Left lung (tissue), 4 donors: ENCODE measurements at regions not wholly inside any gene's neighbourhood (a gene's known extent, or its start where the extent isn't known, plus 50 kb on each side); places are given as distances from the start of the nearest gene placed in this dataset.

ENCODE experiments used
- ATAC-seq: fragments of 200-7000 bp; cut with Tn5 transposase; one replicate; pipeline ENCODE4 v1.9.1; 2020; ENCODE audit warnings: moderate library complexity
- DNase-seq, 4 donors: peaks; one replicate each; pipeline ENCODE4 v3.0.0-alpha.2; 2013 to 2020
- H3K27ac ChIP-seq, 2 donors: fragments of 200-600 bp; sonication (generic) in 1 of 2; one replicate each; pipeline versions ENCODE4 v1.5.0 to v1.8.0; 2020 to 2021
- H3K27me3 ChIP-seq, 2 donors: fragments of 200-600 bp; sonication (generic) in 1 of 2; one replicate each; pipeline versions ENCODE4 v1.5.0 to v1.8.0; 2020 to 2021
- H3K36me3 ChIP-seq, 2 donors: fragments of 200-600 bp; sonication (generic) in 1 of 2; one replicate each; pipeline versions ENCODE4 v1.5.0 to v1.8.0; 2020 to 2021
- H3K4me1 ChIP-seq, 2 donors: fragments of 200-600 bp; one replicate each; pipeline ENCODE4 v1.8.0; 2021
- H3K4me3 ChIP-seq, 2 donors: fragments of 200-600 bp; sonication (generic) in 1 of 2; one replicate each; pipeline versions ENCODE4 v1.5.0 to v1.8.0; 2020 to 2021; ENCODE audit warnings: mild to moderate bottlenecking in 1 of 2
- H3K9me3 ChIP-seq, 2 donors: fragments of 200-600 bp; sonication (generic) in 1 of 2; one replicate each; pipeline versions ENCODE4 v1.5.0 to v1.8.0; 2020 to 2021
- intact Hi-C, 2 donors: fragments of 100-400 bp; cut with DNase I; formaldehyde crosslinking; loops; one replicate each; pipeline versions ENCODE4 v1.11.2 to v1.14.2; 2022
- TF ChIP-seq, protein P1 (sequence below), 2 donors: fragments of 200-600 bp; sonication (generic) in 1 of 2; IDR thresholded peaks; one replicate each; pipeline versions ENCODE4 v1.5.0 to v1.8.0; 2021; ENCODE audit warnings: antibody characterized with exemption in 2 of 2
- donor health status: DM: no; HTN: yes; CAD: no.
- donor health status: DM: no; HTN: no; CAD: no.

DNA sequence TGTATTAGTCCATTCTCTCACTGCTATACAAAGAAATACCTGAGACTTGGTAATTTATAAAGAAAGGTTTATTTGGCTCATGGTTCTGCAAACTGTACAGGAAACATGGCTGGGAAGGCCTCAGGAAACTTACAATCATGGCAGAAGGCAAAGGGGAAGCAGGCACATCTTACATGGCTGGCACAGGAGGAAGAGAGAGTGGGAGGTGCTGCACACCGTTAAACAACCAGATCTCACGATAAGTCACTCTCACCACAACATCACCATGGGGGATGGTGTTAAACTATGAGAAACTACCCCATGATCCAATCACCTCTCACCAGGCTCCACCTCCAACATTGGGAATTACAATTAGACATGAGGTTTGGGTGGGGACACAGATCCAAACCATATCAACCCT, 191.8 kb upstream of the PLXNC1 start:
- Histone ChIP-seq H3K4me3 (no peak overlapping the region), H3K9me3 (no peaks in the 10 kb centered on the region), H3K27me3 (no peaks in the 10 kb centered on the region), H3K36me3 (no peaks in the 10 kb centered on the region), H3K27ac (no peak overlapping the region), H3K4me1 (no peaks in the 10 kb centered on the region)
- TF ChIP-seq, protein P1, sequence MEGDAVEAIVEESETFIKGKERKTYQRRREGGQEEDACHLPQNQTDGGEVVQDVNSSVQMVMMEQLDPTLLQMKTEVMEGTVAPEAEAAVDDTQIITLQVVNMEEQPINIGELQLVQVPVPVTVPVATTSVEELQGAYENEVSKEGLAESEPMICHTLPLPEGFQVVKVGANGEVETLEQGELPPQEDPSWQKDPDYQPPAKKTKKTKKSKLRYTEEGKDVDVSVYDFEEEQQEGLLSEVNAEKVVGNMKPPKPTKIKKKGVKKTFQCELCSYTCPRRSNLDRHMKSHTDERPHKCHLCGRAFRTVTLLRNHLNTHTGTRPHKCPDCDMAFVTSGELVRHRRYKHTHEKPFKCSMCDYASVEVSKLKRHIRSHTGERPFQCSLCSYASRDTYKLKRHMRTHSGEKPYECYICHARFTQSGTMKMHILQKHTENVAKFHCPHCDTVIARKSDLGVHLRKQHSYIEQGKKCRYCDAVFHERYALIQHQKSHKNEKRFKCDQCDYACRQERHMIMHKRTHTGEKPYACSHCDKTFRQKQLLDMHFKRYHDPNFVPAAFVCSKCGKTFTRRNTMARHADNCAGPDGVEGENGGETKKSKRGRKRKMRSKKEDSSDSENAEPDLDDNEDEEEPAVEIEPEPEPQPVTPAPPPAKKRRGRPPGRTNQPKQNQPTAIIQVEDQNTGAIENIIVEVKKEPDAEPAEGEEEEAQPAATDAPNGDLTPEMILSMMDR (IDR thresholded peaks at IDR 0.05): no peak
- intact Hi-C loops: no loop called here
- ATAC-seq (no peak), DNase-seq (no peak)

DNA sequence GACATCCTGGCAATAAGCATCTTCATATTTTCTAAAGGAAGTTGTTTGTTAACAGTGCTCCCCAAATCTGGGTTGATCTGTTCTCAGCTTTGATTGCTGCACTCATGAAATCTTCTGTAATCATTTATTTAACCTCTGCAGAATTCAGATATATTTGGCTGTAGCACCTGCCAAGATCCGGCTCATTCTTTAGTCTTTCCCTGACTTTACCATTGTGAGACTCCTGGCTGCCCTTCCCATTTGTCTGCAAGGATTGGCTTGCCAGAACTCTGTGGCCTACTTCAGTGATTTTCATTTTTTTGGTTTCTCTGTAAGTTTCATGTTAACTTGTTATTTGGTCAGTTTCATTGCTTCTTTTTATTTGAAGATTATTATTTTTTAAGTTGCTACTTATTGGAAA, 191.2 kb upstream of the PLXNC1 start:
- H3K36me3 ChIP-seq: no peaks in the 10 kb centered on the region
- peak overlapping the region in 1 of 2 donors; percentile 8 for H3K27ac ChIP-seq
- DNase-seq (no peak), ATAC-seq (no peak)
- no peaks in the 10 kb centered on the region for H3K4me1 ChIP-seq
- no peaks in the 10 kb centered on the region for H3K27me3 ChIP-seq
- intact Hi-C loops: no loop called here
- H3K9me3 ChIP-seq: peaks cover 0 to 6% of the 10 kb centered on the region in 2 donors
- H3K4me3 ChIP-seq: no peak overlapping the region
- TF ChIP-seq, protein P1 (IDR thresholded peaks at IDR 0.05): no peak

DNA sequence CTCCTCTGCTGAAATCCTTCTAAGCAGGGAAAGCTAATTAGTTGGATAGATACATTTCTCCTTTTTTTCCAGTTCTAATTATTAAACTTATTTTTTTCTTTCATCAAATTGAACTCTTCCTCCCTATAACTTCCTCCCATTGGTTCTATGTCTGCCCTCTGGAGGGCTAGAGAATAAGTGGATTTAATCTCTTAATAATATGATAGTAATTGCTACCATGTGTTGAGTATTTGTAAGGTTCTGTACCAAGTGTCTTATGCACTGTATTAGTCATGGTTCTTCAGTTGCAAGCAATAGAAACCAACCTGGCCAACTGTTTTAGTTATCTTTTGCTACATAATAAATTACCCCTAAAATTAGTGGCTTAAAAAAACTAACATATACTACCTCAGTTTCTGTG, 190.5 kb upstream of the PLXNC1 start:
- DNase-seq: no peak
- ATAC-seq: no peak
- H3K36me3 ChIP-seq: no peaks in the 10 kb centered on the region
- no peak overlapping the region for H3K27ac ChIP-seq
- H3K9me3 ChIP-seq: peaks cover 0 to 13% of the 10 kb centered on the region in 2 donors
- TF ChIP-seq, protein P1 (IDR thresholded peaks at IDR 0.05): no peak
- no peaks in the 10 kb centered on the region for H3K27me3 ChIP-seq
- intact Hi-C loops: no loop called here
- H3K4me1 ChIP-seq: no peaks in the 10 kb centered on the region
- H3K4me3 ChIP-seq: no peak overlapping the region

DNA sequence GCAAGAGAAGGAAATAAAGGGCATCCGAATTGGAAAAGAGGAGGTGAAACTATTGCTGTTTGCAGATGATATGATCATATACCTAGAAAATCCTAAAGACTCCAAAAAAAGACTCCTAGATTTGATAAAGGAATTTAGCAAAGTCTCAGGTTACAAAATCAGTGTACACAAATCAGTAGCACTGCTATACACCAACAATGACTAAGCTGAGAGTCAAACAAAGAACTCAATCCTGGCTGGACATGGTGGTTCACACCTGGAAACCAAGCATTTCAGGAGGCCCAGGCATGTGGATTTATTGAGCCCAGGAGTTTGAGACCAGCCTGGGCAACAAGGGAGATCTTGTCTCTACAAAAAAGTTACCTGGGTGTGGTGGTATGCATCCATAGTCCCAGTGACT, 188.7 kb upstream of the PLXNC1 start:
- no peak for DNase-seq

DNA sequence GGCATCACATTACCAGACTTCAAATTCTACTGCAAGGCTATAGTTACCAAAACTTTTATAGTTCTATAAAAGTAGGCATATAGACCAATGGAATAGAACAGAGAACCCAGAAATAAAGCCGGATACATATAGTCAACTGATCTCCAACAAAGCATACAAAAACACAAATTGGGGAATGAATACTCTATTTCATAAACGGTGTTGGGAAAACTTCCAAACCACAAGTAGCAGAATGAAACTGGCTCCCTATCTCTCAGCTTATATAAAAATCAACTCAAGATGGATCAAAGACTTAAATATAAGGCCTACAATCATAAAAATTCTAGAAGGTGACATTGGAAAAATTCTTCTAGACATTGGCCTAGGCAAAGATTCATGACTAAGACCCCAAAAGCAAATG, 187.9 kb upstream of the PLXNC1 start:
- no peaks in the 10 kb centered on the region for H3K36me3 ChIP-seq
- no peak for DNase-seq
- no peak overlapping the region for H3K4me3 ChIP-seq
- TF ChIP-seq, protein P1 (IDR thresholded peaks at IDR 0.05): no peak
- peaks cover 0 to 13% of the 10 kb centered on the region in 2 donors for H3K9me3 ChIP-seq
- H3K4me1 ChIP-seq: no peaks in the 10 kb centered on the region
- no peak for ATAC-seq
- intact Hi-C loops: no loop called here
- no peak overlapping the region for H3K27ac ChIP-seq
- no peaks in the 10 kb centered on the region for H3K27me3 ChIP-seq

More for the DNA sequence above, 188.7 kb upstream of the PLXNC1 start:
- Histone ChIP-seq H3K36me3 (no peaks in the 10 kb centered on the region), H3K9me3 (peaks cover 0 to 13% of the 10 kb centered on the region in 2 donors), H3K4me1 (no peaks in the 10 kb centered on the region), H3K27ac (no peak overlapping the region), H3K27me3 (no peaks in the 10 kb centered on the region), H3K4me3 (no peak overlapping the region)
- no peak for ATAC-seq
- intact Hi-C loops: no loop called here
- TF ChIP-seq, protein P1 (IDR thresholded peaks at IDR 0.05): no peak
